ENCODE measurements at regions not wholly inside any gene's neighbourhood (a gene's known extent, or its start where the extent isn't known, plus 50 kb on each side); places are given as distances from the start of the nearest gene placed in this dataset.

GRCh38 chr9:81479573-81479972 lies 209.8 kb downstream of the TLE1 start:
- H3K9me3 ChIP-seq (replicated peaks; ENCODE audit: control insufficient read depth, insufficient read depth, low read length): no peaks in the 10 kb centered on the region
- no peaks in the 10 kb centered on the region for H3K4me1 ChIP-seq (ENCODE audit: control insufficient read depth, extremely low read depth, insufficient read depth, low read length)
- ChIA-PET CTCF (interaction anchor here (0.9 kb wide), 1 partner anchor 48 kb away, joined by 3 read pairs; no protein-coding TSS in a partner anchor), POLR2A (no interaction called here)
- TF ChIP-seq FOS (IDR thresholded peaks at IDR 0.05; ENCODE audit: borderline replicate concordance, insufficient read depth, low read length): no peak
- no peak for TF ChIP-seq GATA2 (IDR thresholded peaks at IDR 0.05; ENCODE audit: insufficient read depth, insufficient read length, low read depth, low read length)
- TF ChIP-seq MAX (IDR thresholded peaks at IDR 0.05; ENCODE audit: insufficient read depth, insufficient read length): no peak
- no peak for TF ChIP-seq JUN (IDR thresholded peaks at IDR 0.05; ENCODE audit: borderline replicate concordance, insufficient read depth, insufficient read length, low read depth)
- TF ChIP-seq EZH2 (IDR thresholded peaks at IDR 0.05; ENCODE audit: borderline replicate concordance, low read depth, low read length, severe bottlenecking): no peak
- TF ChIP-seq MYC (IDR thresholded peaks at IDR 0.05; ENCODE audit: low read depth, low read length): no peak
- TF ChIP-seq POLR2AphosphoS5 (IDR thresholded peaks at IDR 0.05; ENCODE audit: insufficient read depth, low read depth, low read length): no peak
- no peak for TF ChIP-seq CTCF (IDR thresholded peaks at IDR 0.05; ENCODE audit: extremely low read depth in 1 of 2, insufficient read depth in 1 of 2, low read depth in 1 of 2, low read length in 2 of 2)
- no peak for TF ChIP-seq POLR2A (IDR thresholded peaks at IDR 0.05; ENCODE audit: low read depth, low read length)
- H3K36me3 ChIP-seq (ENCODE audit: control insufficient read depth in 2 of 2, extremely low read depth in 1 of 2, insufficient read depth in 2 of 2, low read length in 2 of 2): no peaks in the 10 kb centered on the region
- H3K4me3 ChIP-seq (replicated peaks in 1 of 3; ENCODE audit: insufficient read depth in 1 of 3, low read depth in 1 of 3, low read length in 3 of 3): no peak overlapping the region
- no peak for FAIRE-seq
- H2AFZ ChIP-seq (ENCODE audit: low read depth, low read length): no peak overlapping the region
- no TSS peak for BruUV-seq (replicated peaks)
- H3K4me2 ChIP-seq (ENCODE audit: insufficient read depth, low read length): no peak overlapping the region
- dilution Hi-C loops (cut with MboI; ENCODE audit: extremely low pct_ligation_motif_present, low sequenced_read_pairs) (no loop called here), intact Hi-C loops (cut with micrococcal nuclease) (no loop called here)
- H3K79me2 ChIP-seq (ENCODE audit: control insufficient read depth, insufficient read depth, low read length): no peaks in the 10 kb centered on the region
- no peak overlapping the region for H3K27ac ChIP-seq (ENCODE audit: insufficient read depth, low read depth, low read length)
- no peaks in the 10 kb centered on the region for H3K9me1 ChIP-seq (replicated peaks; ENCODE audit: control insufficient read depth, extremely low read depth, insufficient read depth, low read length)
- no peaks in the 10 kb centered on the region for H4K20me1 ChIP-seq (replicated peaks; ENCODE audit: control insufficient read depth, extremely low read depth, insufficient read depth, low read length)
- H3K27me3 ChIP-seq (ENCODE audit: control insufficient read depth in 2 of 2, insufficient read depth in 2 of 2, low read length in 2 of 2): no peaks in the 10 kb centered on the region
- H3K9ac ChIP-seq (replicated peaks; ENCODE audit: extremely low read depth, insufficient read depth, low read length): no peak overlapping the region
- no peak for DNase-seq (ENCODE audit: low read depth, low spot score)
